HFFc6 (cell line): ENCODE measurements at regions not wholly inside any gene's neighbourhood (a gene's known extent, or its start where the extent isn't known, plus 50 kb on each side); places are given as distances from the start of the nearest gene placed in this dataset.

Experiments
- DNase-seq: peaks from one replicate; pipeline ENCODE4 v3.0.0-alpha.2; 2018
- H3K27ac Mint-ChIP-seq: 2 replicates; pipeline ENCODE4 v1.8.0; 2020; ENCODE audit warnings: mild to moderate bottlenecking, mixed read lengths
- H3K27me3 Mint-ChIP-seq: 2 replicates; pipeline ENCODE4 v1.8.0; 2021; ENCODE audit warnings: mild to moderate bottlenecking, moderate library complexity, mixed read lengths; ENCODE audit not compliant: insufficient read depth
- H3K36me3 Mint-ChIP-seq: 2 replicates; pipeline ENCODE4 v1.8.0; 2021; ENCODE audit warnings: low read depth, mixed read lengths
- H3K4me1 Mint-ChIP-seq: 2 replicates; pipeline ENCODE4 v1.8.0; 2020; ENCODE audit warnings: low read depth, mixed read lengths
- H3K4me3 Mint-ChIP-seq: 2 replicates; pipeline ENCODE4 v1.8.0; 2020; ENCODE audit warnings: mild to moderate bottlenecking, moderate library complexity, mixed read lengths
- H3K9me3 Mint-ChIP-seq: 2 replicates; pipeline ENCODE4 v1.8.0; 2020; ENCODE audit warnings: mild to moderate bottlenecking, mixed read lengths
- TF ChIP-seq, protein P1 (sequence below): fragments of 200-600 bp; sonication (generic); IDR thresholded peaks from 2 replicates; pipeline ENCODE4 v1.5.0; 2021; ENCODE audit warnings: antibody characterized with exemption, mild to moderate bottlenecking

DNA sequence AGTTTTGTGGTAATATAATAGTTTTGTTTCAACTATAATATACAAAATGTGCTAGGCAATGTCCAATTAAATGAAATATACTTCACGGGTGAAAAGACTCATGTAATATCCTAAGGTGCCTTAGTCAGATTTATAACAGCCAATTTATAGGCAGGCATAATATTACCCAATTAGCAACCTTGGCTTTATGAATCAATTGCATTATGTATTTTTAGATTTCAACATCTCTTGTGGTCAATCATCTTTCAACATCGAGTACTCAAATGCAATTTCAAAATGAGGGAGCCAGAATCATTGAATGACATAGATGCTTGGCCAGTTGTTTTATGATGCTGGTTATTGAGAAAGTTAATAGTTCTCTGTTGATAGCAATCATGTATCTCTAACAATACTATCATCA, 110.3 kb upstream of the SP8 start:
- Mint-ChIP-seq H3K36me3 (no peaks in the 10 kb centered on the region), H3K4me1 (no peaks in the 10 kb centered on the region), H3K27ac (no peak overlapping the region), H3K27me3 (no peaks in the 10 kb centered on the region; the same call in 1 of the 2 replicates), H3K9me3 (peaks cover 11% of the 10 kb centered on the region), H3K4me3 (no peak overlapping the region)
- TF ChIP-seq, protein P1, sequence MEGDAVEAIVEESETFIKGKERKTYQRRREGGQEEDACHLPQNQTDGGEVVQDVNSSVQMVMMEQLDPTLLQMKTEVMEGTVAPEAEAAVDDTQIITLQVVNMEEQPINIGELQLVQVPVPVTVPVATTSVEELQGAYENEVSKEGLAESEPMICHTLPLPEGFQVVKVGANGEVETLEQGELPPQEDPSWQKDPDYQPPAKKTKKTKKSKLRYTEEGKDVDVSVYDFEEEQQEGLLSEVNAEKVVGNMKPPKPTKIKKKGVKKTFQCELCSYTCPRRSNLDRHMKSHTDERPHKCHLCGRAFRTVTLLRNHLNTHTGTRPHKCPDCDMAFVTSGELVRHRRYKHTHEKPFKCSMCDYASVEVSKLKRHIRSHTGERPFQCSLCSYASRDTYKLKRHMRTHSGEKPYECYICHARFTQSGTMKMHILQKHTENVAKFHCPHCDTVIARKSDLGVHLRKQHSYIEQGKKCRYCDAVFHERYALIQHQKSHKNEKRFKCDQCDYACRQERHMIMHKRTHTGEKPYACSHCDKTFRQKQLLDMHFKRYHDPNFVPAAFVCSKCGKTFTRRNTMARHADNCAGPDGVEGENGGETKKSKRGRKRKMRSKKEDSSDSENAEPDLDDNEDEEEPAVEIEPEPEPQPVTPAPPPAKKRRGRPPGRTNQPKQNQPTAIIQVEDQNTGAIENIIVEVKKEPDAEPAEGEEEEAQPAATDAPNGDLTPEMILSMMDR = no peak
- no peak for DNase-seq

DNA sequence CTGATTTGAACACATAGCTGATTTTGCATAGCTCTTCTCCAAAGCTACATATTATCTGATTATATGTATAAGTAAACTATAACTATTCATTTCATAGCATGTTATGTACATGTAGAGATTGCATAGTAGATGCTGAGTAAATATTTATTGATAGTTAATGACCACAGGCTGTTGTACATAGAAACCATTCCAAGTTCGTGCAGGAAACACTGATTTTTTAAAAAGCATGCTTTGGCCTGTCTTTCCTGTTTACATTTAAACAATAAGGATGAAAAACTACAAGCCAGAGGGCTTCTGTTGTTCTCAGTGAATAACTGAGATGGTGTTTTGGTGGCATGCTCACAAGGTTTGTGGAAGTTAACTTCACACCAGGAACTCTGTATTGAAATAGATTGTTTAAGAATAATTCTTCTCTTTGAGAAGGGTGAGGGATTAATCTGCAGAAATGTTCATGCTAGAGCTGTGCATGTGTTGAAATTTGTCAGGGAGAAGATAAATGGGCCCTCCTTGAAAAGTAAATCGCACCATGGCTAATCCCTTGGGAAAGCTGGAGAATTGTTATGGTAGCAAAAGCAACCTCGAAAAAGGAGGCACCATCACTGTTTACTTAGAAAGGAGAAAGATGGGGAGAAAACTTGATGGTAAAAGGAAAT, 120.2 kb upstream of the SP8 start:
- TF ChIP-seq, protein P1 = no peak
- Mint-ChIP-seq H3K27ac (no peak overlapping the region), H3K4me1 (no peaks in the 10 kb centered on the region)

DNA sequence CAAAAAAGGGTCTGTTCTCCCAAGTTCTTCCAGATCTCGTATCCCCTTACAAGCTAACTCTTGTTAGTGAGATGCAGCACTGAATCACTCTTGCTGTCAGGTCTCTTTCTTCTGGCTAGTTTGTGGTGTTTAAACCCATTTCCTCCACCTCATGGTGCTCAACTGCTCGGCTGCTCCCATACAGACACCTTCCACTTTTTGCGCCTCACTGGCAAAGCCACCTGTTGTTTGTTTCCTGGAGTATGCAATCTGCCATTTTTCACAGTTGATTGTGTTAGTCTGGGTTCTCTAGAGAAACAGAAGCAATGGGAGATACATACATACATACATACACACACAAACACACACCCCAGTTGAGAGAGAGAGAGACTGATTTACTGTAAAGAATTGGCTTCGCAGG, 124.4 kb upstream of the SP8 start:
- no peaks in the 10 kb centered on the region for H3K27me3 Mint-ChIP-seq
- H3K4me1 Mint-ChIP-seq = no peaks in the 10 kb centered on the region
- peaks cover 55% of the 10 kb centered on the region for H3K9me3 Mint-ChIP-seq
- TF ChIP-seq, protein P1 = no peak
- H3K4me3 Mint-ChIP-seq = no peak overlapping the region
- H3K27ac Mint-ChIP-seq = no peak overlapping the region
- DNase-seq = no peak
- H3K36me3 Mint-ChIP-seq = no peaks in the 10 kb centered on the region

More for the DNA sequence above, 120.2 kb upstream of the SP8 start:
- H3K9me3 Mint-ChIP-seq = peaks cover 52% of the 10 kb centered on the region
- no peak overlapping the region for H3K4me3 Mint-ChIP-seq
- no peaks in the 10 kb centered on the region for H3K27me3 Mint-ChIP-seq
- H3K36me3 Mint-ChIP-seq = no peaks in the 10 kb centered on the region
- DNase-seq = no peak

DNA sequence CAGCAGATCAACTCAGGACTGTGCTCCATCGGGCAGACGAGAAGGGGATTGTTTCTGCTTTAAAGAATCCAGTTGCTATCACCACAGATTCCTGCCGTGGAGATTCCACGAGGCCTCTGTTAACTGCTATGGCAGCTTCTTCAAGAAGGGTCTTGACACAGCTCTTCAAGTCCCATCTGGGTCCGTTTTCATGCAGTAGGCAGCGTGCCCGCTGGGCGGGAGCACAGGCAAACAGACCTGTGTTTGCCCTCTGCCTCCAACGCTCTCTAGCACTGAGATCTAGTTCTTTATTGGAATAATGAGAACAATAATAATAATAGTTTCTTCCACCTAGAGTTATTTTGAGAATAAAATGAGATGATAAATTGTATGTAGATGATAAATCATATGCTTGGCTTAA, 127.2 kb upstream of the SP8 start:
- no peak overlapping the region for H3K4me3 Mint-ChIP-seq
- no peak overlapping the region for H3K27ac Mint-ChIP-seq
- TF ChIP-seq, protein P1 = no peak
- H3K9me3 Mint-ChIP-seq = peaks cover 53% of the 10 kb centered on the region
- DNase-seq = no peak
- no peaks in the 10 kb centered on the region for H3K27me3 Mint-ChIP-seq
- H3K36me3 Mint-ChIP-seq = no peaks in the 10 kb centered on the region
- H3K4me1 Mint-ChIP-seq = no peaks in the 10 kb centered on the region

DNA sequence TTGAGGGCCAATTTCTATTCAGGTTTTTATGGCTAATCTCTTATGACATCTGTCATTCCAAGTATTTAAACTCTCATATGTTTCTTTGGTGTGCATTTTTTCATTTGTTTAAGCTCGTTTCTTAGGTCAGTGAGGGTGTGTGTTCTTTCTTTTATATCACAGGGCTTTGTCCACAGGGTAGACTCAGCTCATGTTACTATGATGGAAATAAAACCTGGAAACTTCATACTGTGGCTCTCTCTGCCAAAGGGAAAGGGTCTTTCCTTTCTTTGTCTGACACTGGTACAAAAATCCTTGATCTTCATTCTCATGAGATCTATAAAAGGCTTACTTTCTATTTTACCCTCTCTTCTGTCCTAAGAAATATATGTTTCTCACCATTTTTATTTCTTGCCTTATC, 129.6 kb upstream of the SP8 start:
- Mint-ChIP-seq H3K36me3 (no peaks in the 10 kb centered on the region), H3K4me1 (no peaks in the 10 kb centered on the region), H3K27ac (no peak overlapping the region), H3K4me3 (no peak overlapping the region), H3K9me3 (peaks cover 47% of the 10 kb centered on the region), H3K27me3 (no peaks in the 10 kb centered on the region)
- TF ChIP-seq, protein P1 = no peak
- DNase-seq = no peak
